ENCODE measurements at regions not wholly inside any gene's neighbourhood (a gene's known extent, or its start where the extent isn't known, plus 50 kb on each side); places are given as distances from the start of the nearest gene placed in this dataset.

GRCh38 chr12:34275129-34275528 lies 252.8 kb downstream of the ALG10 start:
- ATAC-seq, result no peak
- SMC1A ChIA-PET (ENCODE audit: uncharacterized antibody, unreplicated experiment), result no interaction called here
- no peaks in the 10 kb centered on the region for H3K27me3 ChIP-seq (replicated peaks in 1 of 2; ENCODE audit: control insufficient read depth in 2 of 2, insufficient read depth in 2 of 2, low read length in 1 of 2)
- no peak for FAIRE-seq
- no peak for DNase-seq (ENCODE audit: low read depth, low spot score)
- 80% methylated on average over 4 of the region's 9 CpGs for WGBS (ENCODE audit: insufficient coverage, insufficient replicate concordance, low lambda C conversion rate, missing lambda C conversion rate)
- intact Hi-C loops (cut with micrococcal nuclease; ENCODE audit: unreplicated experiment) (no loop called here), in situ Hi-C loops (cut with MboI) (loop anchor here (25.0 kb wide), 3 partner anchors 88 to 312 kb away; no protein-coding TSS in a partner anchor)
- H4K20me1 ChIP-seq (ENCODE audit: control insufficient read depth, insufficient read depth), result no peaks in the 10 kb centered on the region
- BruUV-seq (replicated peaks), result no TSS peak
- no peaks in the 10 kb centered on the region for H3K4me1 ChIP-seq (ENCODE audit: control insufficient read depth, insufficient read depth, low read length)
- no peak overlapping the region for H3K27ac ChIP-seq (ENCODE audit: control insufficient read depth, insufficient read depth)
- CTCF ChIA-PET, result no interaction called here
- H3K9ac ChIP-seq (ENCODE audit: control insufficient read depth, insufficient read depth, low read length), result no peak overlapping the region
- no peak overlapping the region for H3K4me2 ChIP-seq (ENCODE audit: control insufficient read depth, insufficient read depth)
- H3K4me3 ChIP-seq, result no peak overlapping the region
- no peak overlapping the region for H2AFZ ChIP-seq (ENCODE audit: control insufficient read depth, low read depth, low read length)
- no peaks in the 10 kb centered on the region; the same call in 1 of the 3 replicates for H3K9me3 ChIP-seq (replicated peaks; ENCODE audit: control insufficient read depth, insufficient read depth, low read length)
- RAD21 ChIA-PET (ENCODE audit: unreplicated experiment), result no interaction called here
- TF ChIP-seq NRF1 (conservative IDR thresholded peaks at IDR 0.05; ENCODE audit: low read depth, low read length) (no peak), HDAC2 (IDR thresholded peaks at IDR 0.05) (no peak), EZH2 (IDR thresholded peaks at IDR 0.05; ENCODE audit: borderline replicate concordance, control insufficient read depth, low read depth, low read length) (no peak), IKZF1 (conservative IDR thresholded peaks at IDR 0.05) (no peak), CHD1 (IDR thresholded peaks at IDR 0.05; ENCODE audit: low read depth, low read length) (no peak), ZBTB40 (IDR thresholded peaks at IDR 0.05; ENCODE audit: borderline replicate concordance) (no peak), SMAD1 (IDR thresholded peaks at IDR 0.05; ENCODE audit: low read depth, partially characterized antibody) (no peak), YY1 (IDR thresholded peaks at IDR 0.05; ENCODE audit: low read depth, low read length) (no peak), STAT3 (IDR thresholded peaks at IDR 0.05; ENCODE audit: low read depth, low read length) (no peak), RUNX3 (IDR thresholded peaks at IDR 0.05; ENCODE audit: low read length) (no peak), CREM (IDR thresholded peaks at IDR 0.05; ENCODE audit: low read depth) (no peak), EP300 (IDR thresholded peaks at IDR 0.05; ENCODE audit: borderline replicate concordance in 1 of 2, control insufficient read depth in 1 of 2, low read depth in 2 of 2, low read length in 2 of 2) (no peak), CEBPZ (IDR thresholded peaks at IDR 0.05; ENCODE audit: low read depth, low read length) (no peak), CHD4 (IDR thresholded peaks at IDR 0.05) (no peak), BACH1 (IDR thresholded peaks at IDR 0.05; ENCODE audit: borderline replicate concordance) (no peak), STAT1 (conservative IDR thresholded peaks at IDR 0.05) (no peak), MTA3 (IDR thresholded peaks at IDR 0.05; ENCODE audit: borderline replicate concordance, low read length) (no peak), ZBED1 (IDR thresholded peaks at IDR 0.05; ENCODE audit: borderline replicate concordance) (no peak), MEF2B (IDR thresholded peaks at IDR 0.05; ENCODE audit: partially characterized antibody, poor library complexity, severe bottlenecking) (no peak)
- no peaks in the 10 kb centered on the region for H3K79me2 ChIP-seq (ENCODE audit: control insufficient read depth, insufficient read depth, low read length)
- H3K36me3 ChIP-seq (ENCODE audit: control insufficient read depth in 2 of 2, insufficient read depth in 2 of 2, low read length in 1 of 2), result no peaks in the 10 kb centered on the region
- POLR2A ChIA-PET, result no interaction called here
